ENCODE measurements at regions not wholly inside any gene's neighbourhood (a gene's known extent, or its start where the extent isn't known, plus 50 kb on each side); places are given as distances from the start of the nearest gene placed in this dataset.

- TF ChIP-seq POLR2AphosphoS5 (IDR thresholded peaks at IDR 0.05; ENCODE audit: low read depth, low read length) (no peak), PAX5 (IDR thresholded peaks at IDR 0.05; ENCODE audit: insufficient read depth, low read length, severe bottlenecking) (no peak), SPI1 (IDR thresholded peaks at IDR 0.05; ENCODE audit: low read depth, low read length) (no peak), TAF1 (IDR thresholded peaks at IDR 0.05; ENCODE audit: low read depth, low read length) (no peak)
- no peak for FAIRE-seq
- DNase-seq (ENCODE audit: insufficient read length, low spot score): no peak
Observed at GRCh38 chr1:47521034-47521881, 83.4 kb downstream of the FOXD2 start.

- TF ChIP-seq SPI1 (IDR thresholded peaks at IDR 0.05; ENCODE audit: low read depth, low read length) (no peak), POLR2AphosphoS5 (IDR thresholded peaks at IDR 0.05; ENCODE audit: low read depth, low read length) (no peak), PAX5 (IDR thresholded peaks at IDR 0.05; ENCODE audit: insufficient read depth, low read length, severe bottlenecking) (no peak), POLR2A (IDR thresholded peaks at IDR 0.05; ENCODE audit: low read depth, low read length) (no peak), TAF1 (IDR thresholded peaks at IDR 0.05; ENCODE audit: low read depth, low read length) (no peak), POU2F2 (IDR thresholded peaks at IDR 0.05; ENCODE audit: low read depth, low read length) (no peak)
- FAIRE-seq (no peak), DNase-seq (ENCODE audit: insufficient read length, low spot score) (no peak)
Observed at GRCh38 chr1:47522935-47523834, 85.3 kb downstream of the FOXD2 start.

GRCh38 chr1:47523835-47524215 is 86.0 kb downstream of the FOXD2 start:
- no peak for TF ChIP-seq POU2F2 (IDR thresholded peaks at IDR 0.05; ENCODE audit: low read depth, low read length)
- TF ChIP-seq TAF1 (IDR thresholded peaks at IDR 0.05; ENCODE audit: low read depth, low read length): no peak
- no peak for TF ChIP-seq PAX5 (IDR thresholded peaks at IDR 0.05; ENCODE audit: insufficient read depth, low read length, severe bottlenecking)
- TF ChIP-seq SPI1 (IDR thresholded peaks at IDR 0.05; ENCODE audit: low read depth, low read length): no peak
- no peak for TF ChIP-seq POLR2AphosphoS5 (IDR thresholded peaks at IDR 0.05; ENCODE audit: low read depth, low read length)
- no peak for TF ChIP-seq POLR2A (IDR thresholded peaks at IDR 0.05; ENCODE audit: low read depth, low read length)
- FAIRE-seq (no peak), DNase-seq (ENCODE audit: insufficient read length, low spot score) (no peak)

GRCh38 chr1:47524272-47524671 is 86.4 kb downstream of the FOXD2 start:
- no peak for TF ChIP-seq POLR2AphosphoS5 (IDR thresholded peaks at IDR 0.05; ENCODE audit: low read depth, low read length)
- TF ChIP-seq POLR2A (IDR thresholded peaks at IDR 0.05; ENCODE audit: low read depth, low read length): no peak
- no peak for TF ChIP-seq PAX5 (IDR thresholded peaks at IDR 0.05; ENCODE audit: insufficient read depth, low read length, severe bottlenecking)
- no peak for TF ChIP-seq POU2F2 (IDR thresholded peaks at IDR 0.05; ENCODE audit: low read depth, low read length)
- TF ChIP-seq TAF1 (IDR thresholded peaks at IDR 0.05; ENCODE audit: low read depth, low read length): no peak
- no peak for TF ChIP-seq SPI1 (IDR thresholded peaks at IDR 0.05; ENCODE audit: low read depth, low read length)
- DNase-seq (ENCODE audit: insufficient read length, low spot score) (no peak), FAIRE-seq (no peak)

- FAIRE-seq (no peak), DNase-seq (ENCODE audit: insufficient read length, low spot score) (no peak)
- no peak for TF ChIP-seq SPI1 (IDR thresholded peaks at IDR 0.05; ENCODE audit: low read depth, low read length)
- TF ChIP-seq TAF1 (IDR thresholded peaks at IDR 0.05; ENCODE audit: low read depth, low read length): no peak
- no peak for TF ChIP-seq POU2F2 (IDR thresholded peaks at IDR 0.05; ENCODE audit: low read depth, low read length)
- TF ChIP-seq POLR2A (IDR thresholded peaks at IDR 0.05; ENCODE audit: low read depth, low read length): no peak
- TF ChIP-seq PAX5 (IDR thresholded peaks at IDR 0.05; ENCODE audit: insufficient read depth, low read length, severe bottlenecking): no peak
- TF ChIP-seq POLR2AphosphoS5 (IDR thresholded peaks at IDR 0.05; ENCODE audit: low read depth, low read length): no peak
Observed at GRCh38 chr1:47527653-47528272, 89.9 kb downstream of the FOXD2 start.

- no peak for FAIRE-seq
- no peak for DNase-seq (ENCODE audit: insufficient read length, low spot score)
- no peak for TF ChIP-seq POU2F2 (IDR thresholded peaks at IDR 0.05; ENCODE audit: low read depth, low read length)
- TF ChIP-seq POLR2A (IDR thresholded peaks at IDR 0.05; ENCODE audit: low read depth, low read length): no peak
- no peak for TF ChIP-seq PAX5 (IDR thresholded peaks at IDR 0.05; ENCODE audit: insufficient read depth, low read length, severe bottlenecking)
- TF ChIP-seq POLR2AphosphoS5 (IDR thresholded peaks at IDR 0.05; ENCODE audit: low read depth, low read length): no peak
- no peak for TF ChIP-seq TAF1 (IDR thresholded peaks at IDR 0.05; ENCODE audit: low read depth, low read length)
- TF ChIP-seq SPI1 (IDR thresholded peaks at IDR 0.05; ENCODE audit: low read depth, low read length): no peak
Observed at GRCh38 chr1:47529520-47530098, 91.8 kb downstream of the FOXD2 start.

- TF ChIP-seq POLR2AphosphoS5 (IDR thresholded peaks at IDR 0.05; ENCODE audit: low read depth, low read length) (no peak), TAF1 (IDR thresholded peaks at IDR 0.05; ENCODE audit: low read depth, low read length) (no peak), SPI1 (IDR thresholded peaks at IDR 0.05; ENCODE audit: low read depth, low read length) (no peak), PAX5 (IDR thresholded peaks at IDR 0.05; ENCODE audit: insufficient read depth, low read length, severe bottlenecking) (no peak)
- no peak for DNase-seq (ENCODE audit: insufficient read length, low spot score)
- FAIRE-seq: no peak
Observed at GRCh38 chr1:47532921-47533792, 95.3 kb downstream of the FOXD2 start.

- DNase-seq (ENCODE audit: insufficient read length, low spot score): no peak
- no peak for FAIRE-seq
- TF ChIP-seq PAX5 (IDR thresholded peaks at IDR 0.05; ENCODE audit: insufficient read depth, low read length, severe bottlenecking) (no peak), POU2F2 (IDR thresholded peaks at IDR 0.05; ENCODE audit: low read depth, low read length) (no peak), POLR2A (IDR thresholded peaks at IDR 0.05; ENCODE audit: low read depth, low read length) (no peak), SPI1 (IDR thresholded peaks at IDR 0.05; ENCODE audit: low read depth, low read length) (no peak), POLR2AphosphoS5 (IDR thresholded peaks at IDR 0.05; ENCODE audit: low read depth, low read length) (no peak), TAF1 (IDR thresholded peaks at IDR 0.05; ENCODE audit: low read depth, low read length) (no peak)
Observed at GRCh38 chr1:47533793-47534328, 96.0 kb downstream of the FOXD2 start.

Data from GM12891 (cell line).